HG02678 (cell line): ENCODE measurements at regions not wholly inside any gene's neighbourhood (a gene's known extent, or its start where the extent isn't known, plus 50 kb on each side); places are given as distances from the start of the nearest gene placed in this dataset.
"Not testable (repeated sequence)": the region's sequence is repeated elsewhere in the genome, so short reads cannot be mapped to it uniquely, and the experiment has no call there.

Experiments used
- ATAC-seq: cut with Tn5 transposase; IDR thresholded peaks from one replicate; pipeline ENCODE4 v1.9.1; 2021; ENCODE audit warnings: mild to moderate bottlenecking, moderate library complexity; ENCODE audit not compliant: unreplicated experiment

DNA sequence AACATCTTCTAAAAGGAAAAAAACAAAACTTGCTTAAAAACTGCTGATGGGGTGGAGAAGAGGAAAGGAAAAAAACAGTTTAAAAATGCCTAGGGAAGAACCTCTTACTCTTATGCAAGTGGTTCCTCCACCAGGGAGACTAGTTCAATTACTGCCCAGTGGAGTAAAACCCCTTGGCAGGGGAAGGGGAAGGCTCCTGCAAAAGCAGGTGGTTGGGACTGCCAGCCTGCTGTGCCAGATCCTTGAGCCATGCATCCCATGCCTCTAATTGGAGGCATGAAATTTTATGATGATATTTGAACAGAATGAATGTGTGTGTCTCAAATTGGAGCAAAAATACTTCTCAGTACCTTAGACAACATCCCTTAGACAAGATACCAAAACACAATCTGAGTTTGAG is 118.8 kb downstream of the FSCB start:
- no peak for ATAC-seq

DNA sequence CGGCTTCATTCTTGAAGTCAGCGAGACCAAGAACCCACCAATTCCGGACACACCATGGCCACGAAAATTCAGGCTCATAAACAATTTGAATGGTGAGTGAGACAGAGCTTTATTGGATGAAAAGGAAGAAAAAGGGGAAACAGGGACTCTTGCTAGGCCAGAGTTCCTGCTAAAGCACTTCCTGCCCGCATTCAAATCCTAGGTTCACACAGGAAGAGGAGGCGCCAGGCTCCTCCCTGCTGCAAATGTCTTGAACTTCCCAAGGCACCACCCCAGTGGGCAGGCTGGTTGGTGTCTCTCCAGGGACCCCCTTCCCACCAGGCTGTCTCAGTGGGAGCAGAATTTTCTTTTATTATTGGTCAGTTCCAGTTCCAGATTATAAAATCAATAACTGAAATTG is 121.2 kb downstream of the FSCB start:
- ATAC-seq: no peak

DNA sequence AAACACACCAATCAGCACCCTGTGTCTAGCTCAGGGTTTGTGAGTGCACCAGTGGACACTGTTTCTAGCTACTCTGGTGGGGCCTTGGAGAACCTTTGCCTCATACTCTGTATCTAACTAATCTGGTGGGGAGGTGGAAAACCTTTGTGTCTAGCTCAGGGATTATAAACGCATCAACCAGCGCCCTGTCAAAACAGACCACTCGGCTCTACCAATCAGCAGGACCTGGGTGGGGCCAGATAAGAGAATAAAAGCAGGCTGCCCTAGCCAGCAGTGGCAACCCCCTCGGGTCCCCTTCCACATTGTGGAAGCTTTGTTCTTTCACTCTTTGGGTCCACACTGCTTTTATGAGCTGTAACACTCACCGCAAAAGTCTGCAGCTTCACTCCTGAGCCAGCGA is 121.8 kb downstream of the FSCB start:
- not testable (repeated sequence) for ATAC-seq

DNA sequence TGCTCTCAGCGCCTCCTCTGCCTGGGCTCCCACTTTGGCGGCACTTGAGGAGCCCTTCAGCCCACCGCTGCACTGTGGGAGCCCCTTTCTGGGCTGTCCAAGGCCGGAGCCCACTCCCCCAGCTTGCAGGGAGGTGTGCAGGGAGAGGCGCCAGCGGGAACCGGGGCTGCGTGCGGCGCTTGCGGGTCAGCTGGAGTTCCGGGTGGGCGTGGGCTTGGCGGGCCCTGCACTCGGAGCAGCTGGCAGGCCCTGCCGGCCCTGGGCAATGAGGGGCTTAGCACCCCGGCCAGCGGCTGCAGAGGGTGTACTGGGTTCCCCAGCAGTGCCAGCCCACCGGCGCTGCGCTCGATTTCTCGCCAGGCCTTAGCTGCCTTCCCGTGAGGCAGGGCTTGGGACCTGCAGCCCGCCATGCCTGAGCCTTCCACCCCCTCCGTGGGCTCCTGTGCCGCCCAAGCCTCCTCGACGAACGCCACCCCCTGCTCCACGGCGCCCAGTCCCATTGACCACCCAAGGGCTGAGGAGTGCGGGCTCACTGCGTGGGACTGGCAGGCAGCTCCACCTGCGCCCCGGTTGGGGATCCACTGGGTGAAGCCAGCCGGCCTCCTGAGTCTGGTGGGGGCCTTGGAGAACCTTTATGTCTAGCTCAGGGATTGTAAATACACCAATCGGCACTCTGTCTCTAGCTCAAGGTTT is 122.3 kb downstream of the FSCB start:
- ATAC-seq: not testable (repeated sequence)

DNA sequence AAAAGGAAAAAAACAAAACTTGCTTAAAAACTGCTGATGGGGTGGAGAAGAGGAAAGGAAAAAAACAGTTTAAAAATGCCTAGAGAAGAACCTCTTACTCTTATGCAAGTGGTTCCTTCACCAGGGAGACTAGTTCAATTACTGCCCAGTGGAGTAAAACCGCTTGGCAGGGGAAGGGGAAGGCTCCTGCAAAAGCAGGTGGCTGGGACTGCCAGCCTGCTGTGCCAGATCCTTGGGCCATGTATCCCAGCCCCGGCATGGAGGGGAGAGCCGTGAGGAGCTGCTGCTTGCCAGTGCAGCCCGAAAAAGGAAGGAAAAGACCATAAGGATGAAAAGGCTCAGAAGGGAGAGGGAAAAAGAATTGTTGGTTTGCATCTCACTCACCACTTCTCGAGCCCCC is 123.0 kb downstream of the FSCB start:
- no peak for ATAC-seq

DNA sequence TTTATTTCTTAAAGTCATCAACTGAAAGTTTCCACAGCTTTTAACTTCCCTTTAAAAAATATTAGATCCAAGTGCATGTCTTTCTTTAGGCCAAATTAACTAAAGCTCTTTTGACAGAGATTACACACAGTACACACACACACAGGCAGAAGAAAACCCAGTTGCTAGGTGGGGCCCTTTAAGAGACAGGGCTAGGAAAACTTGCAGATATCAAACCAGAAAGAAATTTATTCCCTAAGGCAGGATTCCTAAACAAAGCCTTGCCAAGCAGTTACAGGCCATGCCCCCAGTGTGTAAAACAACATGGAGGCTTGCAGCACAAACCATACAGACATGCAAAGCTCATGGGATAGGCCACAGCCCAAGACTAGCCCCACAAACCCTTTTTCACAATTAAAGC is 123.4 kb downstream of the FSCB start:
- ATAC-seq: no peak

DNA sequence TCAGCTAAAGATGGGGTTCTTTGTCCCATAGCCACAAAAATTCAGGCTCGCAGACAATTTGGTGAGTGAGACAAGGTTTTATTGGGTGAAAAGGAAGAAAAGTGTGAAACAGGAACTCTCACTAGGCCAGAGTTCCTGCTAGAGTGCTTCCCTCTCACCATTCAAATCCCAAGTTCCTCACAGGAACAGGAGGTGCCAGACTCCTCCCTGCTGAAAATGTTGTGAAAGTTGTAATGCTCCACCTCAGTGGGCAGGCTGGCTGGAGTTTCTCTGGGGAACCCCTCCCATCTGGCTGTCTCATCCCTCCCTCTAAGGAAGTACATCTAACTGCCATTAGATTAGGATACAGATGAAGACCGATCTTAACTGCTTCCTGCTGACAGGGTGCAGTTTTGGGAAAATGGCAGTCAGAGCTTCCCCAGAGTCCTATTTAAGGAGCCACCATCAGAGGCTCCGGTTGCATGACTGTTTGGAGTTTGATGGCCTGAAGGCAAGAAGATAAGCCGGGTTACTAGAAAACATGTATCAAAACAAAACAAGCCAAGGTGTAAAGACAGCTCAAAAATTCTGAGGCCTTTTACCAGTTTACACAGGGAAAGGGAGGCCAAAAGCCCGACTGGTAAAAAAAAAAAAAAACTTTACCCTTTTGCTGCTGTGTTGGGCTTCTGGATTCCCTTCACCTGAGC is 127.6 kb downstream of the FSCB start:
- no peak for ATAC-seq

DNA sequence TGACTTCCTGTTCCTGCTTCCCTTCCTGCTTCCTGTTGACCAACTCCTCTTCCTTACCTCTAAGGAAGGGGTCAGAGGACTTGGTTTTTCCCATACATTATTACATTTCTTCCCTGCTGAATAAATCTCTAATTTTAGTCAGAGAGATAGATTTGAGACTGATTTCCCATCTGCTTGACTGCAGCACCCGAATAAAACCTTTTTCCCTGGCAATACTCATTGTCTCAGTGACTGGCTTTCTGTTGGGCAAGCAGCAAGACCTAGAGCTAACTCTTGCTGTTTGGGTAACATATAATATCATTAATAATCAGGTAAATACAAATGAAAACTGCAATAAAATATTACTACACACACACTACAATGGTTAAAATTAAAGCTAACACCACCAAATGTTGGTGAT is 132.2 kb downstream of the FSCB start:
- no peak for ATAC-seq

DNA sequence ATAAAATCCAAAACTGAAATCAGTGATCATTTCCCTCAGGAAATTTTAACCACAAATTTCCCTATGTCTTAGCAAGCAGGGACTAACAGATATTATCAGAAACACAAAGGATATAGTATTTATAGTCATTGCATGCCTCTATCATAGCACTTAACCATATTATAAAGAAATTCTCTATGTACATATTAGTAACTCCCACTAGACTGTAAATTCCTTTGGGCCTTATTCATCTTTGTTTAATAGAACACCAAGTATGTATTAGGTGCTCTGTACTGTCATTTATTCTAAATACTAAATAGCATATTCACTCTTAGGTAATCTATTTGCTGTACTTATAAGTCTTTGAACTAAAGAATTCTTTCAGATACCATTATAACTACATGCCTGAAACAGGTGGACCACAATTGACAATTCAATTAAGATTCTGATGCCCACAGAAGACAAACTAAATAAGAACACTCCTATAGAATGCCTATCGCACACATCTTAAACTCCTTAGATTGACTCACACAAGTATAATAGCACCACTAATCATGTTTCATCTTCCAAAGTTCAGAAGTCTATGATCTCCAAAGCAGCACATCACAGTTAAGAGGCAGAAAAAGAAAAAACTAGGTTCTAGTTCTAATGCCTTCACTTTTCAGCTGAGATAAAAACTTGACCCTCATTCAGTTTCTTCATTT is 134.1 kb downstream of the FSCB start:
- no peak for ATAC-seq

DNA sequence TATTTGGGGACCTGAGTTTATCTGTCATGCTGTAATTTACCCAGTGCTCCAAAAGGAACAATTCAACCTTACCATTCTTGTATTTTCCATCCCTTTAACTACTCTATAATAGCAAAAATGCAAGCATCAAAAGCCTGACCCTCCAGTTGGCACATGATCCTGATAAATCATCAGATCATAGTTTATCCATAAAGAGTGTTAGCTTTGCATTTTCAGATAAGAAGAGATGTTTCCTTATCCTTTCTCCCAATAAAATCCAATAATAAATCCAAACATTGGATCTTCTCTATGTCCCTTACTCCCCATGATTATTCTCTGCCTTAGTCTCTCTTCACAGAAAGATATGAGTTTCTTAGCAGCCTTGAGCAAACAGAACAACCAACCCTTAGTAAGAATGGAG is 134.9 kb downstream of the FSCB start:
- ATAC-seq: no peak

DNA sequence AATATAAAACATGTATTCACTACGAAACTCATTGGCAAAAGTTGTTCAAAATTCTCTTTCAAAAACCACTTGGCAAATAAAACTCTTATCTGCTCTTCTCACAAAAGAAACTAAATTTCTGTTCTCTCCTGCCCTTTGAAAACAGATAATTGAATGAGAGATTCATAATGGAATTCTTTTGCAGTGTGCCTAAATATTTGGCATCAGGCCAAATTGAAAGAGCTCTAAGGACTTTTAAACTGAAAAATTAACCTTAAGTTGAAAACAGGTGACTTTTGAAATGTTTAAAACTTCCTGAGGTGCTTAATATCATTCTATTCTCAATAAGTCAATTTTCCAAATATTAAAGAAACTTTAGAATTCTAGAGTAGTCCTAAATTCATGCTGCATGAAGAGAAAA is 136.4 kb downstream of the FSCB start:
- no peak for ATAC-seq

DNA sequence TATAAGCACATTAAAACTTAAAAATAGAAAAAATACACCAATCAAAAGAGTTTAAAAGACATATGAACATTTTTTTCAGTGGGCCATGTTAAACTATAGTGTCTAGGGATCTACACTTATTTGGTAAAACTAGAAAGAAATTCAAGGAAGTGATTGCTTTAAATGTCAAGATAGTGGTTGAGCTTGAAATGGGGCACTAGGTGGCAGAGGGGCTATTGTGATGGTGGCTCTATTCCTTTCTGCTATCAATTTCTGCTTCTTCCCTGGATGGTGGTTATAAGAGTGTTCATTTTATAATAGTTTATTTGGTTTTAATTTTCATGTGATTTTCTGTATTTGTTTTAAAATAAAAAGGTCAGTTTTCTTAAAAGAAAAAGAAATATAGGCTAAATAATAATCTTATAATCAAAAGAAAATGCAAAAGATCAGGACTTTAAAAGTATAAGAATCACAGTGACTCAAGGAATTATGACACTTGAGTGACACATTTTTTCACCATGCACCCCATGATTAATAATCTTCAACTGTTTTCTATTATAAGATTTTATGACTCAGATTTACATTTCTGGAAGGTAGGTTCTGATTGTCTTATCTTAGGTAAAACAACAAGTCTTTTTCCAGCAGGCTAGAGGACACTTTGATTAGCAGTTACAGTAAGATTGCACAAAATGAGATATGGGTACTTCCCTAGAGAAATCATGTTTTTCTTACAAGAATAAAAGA is 137.5 kb downstream of the FSCB start:
- ATAC-seq: no peak

DNA sequence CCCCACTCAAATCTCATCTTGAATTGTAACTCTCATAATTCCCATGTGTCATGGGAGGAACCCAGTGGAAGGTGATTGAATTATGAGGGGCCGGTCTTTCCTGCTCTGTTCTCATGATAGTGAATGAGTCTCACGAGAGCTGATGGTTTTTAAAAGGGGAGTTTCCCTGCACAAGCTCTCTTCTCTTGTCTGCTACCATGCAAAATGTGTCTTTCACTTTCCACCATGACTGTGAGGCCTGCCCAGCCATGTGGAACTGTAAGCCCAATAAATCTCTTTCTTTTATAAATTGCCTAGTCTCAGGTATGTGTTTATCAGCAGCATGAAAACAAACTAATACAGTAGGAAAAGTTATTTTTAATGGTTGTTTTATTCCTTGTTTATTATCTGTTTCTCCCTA is 146.0 kb downstream of the FSCB start:
- ATAC-seq: no peak

DNA sequence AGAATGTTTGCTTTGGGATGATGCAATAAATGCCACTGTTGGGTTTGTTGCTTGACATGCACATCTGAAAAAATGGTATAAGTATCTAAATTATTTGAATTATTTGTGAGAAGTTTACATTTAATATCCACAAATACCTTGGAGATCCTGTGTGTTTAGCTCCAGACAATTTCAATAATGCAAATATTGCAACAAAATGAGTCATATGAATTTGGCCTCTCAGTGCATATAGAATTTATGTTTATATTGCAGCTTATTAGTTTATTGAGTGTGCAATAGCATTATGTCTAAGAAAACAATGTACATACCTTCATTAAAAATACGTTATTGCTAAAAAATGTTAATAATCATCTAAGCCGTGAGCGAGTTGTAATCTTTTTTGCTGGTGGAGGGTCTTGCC is 153.3 kb downstream of the FSCB start:
- no peak for ATAC-seq

DNA sequence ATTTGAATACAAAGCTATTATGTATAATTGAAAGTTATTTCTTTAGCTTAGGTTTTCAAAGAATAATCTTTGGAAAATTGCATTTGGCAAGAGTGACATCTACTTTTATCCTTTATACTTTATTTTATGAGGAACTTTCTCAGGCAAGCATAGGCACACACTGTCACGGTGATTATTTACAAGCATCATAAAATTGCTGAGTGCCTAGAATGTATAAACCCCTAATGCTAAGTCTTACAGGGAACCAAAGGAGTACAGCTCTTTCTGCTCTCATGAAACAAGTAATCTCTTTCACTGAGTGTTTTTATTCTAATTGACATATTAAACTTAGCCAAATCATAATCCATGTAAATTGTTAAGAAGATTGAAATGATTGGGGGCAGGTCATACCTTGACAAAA is 154.9 kb downstream of the FSCB start:
- ATAC-seq: no peak

DNA sequence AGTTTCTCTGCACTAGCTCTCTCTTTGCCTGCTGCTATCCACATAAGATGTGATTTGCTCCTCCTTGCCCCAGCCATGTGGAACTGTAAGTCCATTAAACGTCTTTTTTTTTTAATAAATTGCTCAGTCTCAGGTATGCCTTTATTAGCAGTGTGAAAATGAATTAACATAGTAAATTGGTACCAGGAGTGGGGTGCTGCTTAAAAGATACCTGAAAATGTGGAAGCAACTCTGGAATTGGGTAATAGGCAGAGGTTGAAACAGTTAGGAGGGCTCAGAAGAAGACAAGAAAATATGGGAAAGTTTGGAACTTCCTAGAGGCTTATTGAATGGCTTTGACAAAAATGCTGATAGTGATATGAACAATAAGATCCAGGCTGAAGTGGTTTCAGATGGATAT is 159.8 kb downstream of the FSCB start:
- no peak for ATAC-seq

DNA sequence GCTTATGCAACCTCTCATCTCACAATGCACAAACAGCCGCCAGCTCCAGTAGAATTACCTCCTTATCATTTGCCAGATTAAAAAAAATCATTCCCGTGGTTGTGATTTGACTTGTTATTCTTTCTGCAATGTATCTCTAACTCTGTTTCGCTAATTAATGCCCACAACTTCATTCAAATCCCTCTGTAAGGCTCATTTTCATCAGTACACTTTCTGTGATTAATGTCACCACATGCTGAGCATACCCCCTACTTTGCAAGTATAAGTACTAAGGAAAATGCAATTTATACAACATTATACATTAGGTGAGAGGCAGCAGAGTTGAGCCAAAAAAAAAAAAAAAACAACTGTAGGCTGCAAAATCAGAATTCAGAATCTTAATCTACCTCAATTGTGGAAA is 166.0 kb downstream of the FSCB start:
- no peak for ATAC-seq

DNA sequence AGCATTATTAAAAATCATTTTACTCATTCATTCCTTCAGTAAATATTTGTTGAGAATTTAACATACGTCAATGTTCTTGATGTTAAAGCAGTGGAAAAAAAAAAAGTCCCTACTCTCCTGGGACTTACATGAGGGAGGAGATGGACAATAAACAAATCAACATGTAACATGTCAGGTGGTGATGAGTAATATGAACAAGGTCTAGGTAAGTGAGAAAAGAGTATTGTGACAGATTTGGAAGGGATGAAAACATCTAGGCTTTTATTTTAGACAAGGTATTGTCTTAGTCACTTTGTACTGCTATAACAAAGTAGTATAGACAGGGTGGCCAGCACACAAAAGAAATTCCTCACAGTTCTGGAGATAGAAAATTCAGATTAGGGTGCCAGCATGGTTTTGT is 167.2 kb downstream of the FSCB start:
- no peak for ATAC-seq

DNA sequence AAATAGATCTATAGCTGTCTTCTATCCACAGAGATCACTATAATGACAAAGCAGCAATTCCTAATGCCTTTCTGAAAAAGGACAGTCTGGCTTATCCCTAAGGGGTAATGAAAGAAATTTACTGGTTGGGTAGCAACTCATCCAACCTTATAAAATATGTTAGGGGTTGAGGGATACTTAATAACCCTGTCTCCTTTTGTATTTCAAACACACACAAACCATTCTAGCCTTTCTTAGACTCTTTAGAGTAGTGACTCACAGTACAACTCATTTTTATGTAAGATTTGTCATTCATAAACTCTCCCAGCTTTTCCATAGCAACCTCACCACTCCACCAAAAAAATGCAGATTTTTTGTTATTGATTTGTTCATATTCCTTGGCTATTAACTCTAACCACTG is 167.9 kb downstream of the FSCB start:
- ATAC-seq: no peak

DNA sequence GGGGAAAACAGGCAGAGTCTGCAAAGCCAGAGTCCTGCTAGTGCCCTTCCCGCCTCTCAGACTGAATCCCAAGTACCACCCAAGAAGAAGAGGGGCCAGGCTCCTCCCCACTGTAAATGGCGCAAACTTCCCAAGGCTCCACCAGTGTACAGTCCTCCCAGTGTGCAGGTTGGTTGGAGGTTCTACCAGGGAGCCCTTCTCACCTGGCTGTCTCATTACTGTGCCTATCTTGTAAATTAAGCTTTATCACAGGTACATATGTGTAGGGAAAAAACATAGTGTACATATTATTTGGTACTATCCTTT is 189.7 kb downstream of the FSCB start:
- no peak for ATAC-seq

DNA sequence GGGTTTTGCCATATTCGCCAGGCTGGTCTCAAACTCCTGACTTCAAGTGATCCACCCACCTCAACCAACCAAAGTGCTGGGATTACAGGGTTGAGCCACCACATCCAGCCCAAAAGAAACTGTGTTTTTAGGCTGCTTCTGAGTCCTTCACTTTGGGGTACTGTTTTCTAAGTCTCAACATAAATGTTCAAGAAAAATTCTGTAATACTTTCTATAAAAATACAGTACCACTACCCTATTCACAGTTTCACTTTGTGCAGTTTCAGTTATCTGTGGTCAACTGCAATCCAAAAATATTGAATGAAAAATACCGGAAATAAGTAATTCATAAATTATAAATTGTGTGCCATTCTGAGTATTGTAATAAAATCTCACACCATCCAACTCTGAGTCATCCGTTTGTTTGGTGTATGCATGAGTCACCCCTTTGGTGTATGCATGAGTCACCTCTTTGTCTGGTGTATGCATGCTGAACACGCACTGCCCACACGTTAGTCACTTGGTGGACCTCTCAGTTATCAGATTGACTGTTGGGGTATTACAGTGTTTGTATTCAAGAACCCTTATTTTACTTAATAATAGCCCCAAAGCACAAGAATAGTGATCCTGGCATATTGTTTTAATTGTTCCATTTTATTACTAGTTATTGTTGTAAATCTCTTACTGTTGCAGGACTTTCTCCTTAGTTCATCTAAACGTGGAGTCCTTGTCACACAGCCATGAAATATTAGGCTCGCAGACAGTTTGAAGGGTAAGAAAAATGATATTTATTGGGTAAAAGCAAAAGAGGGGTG is 190.2 kb downstream of the FSCB start:
- ATAC-seq: peak; percentile 62
